HL-60 (cell line): ENCODE measurements at regions not wholly inside any gene's neighbourhood (a gene's known extent, or its start where the extent isn't known, plus 50 kb on each side); places are given as distances from the start of the nearest gene placed in this dataset.

ENCODE experiments used
- DNase-seq, 2 experiments: peaks; one replicate each; pipeline ENCODE4 v3.0.0-alpha.2; 2010 to 2020; ENCODE audit warnings: low read depth in 1 of 2, low spot score in 1 of 2
- H3K27ac ChIP-seq: fragments of 250-450 bp; sonication (Bioruptor Pico); replicated peaks from 2 replicates; pipeline ENCODE4 v1.5.1; 2020; ENCODE audit warnings: mild to moderate bottlenecking, moderate library complexity
- H3K27me3 ChIP-seq: fragments of 250-450 bp; sonication (Bioruptor Pico); 2 replicates; pipeline ENCODE4 v1.5.1; 2021; ENCODE audit warnings: mild to moderate bottlenecking, moderate library complexity; ENCODE audit not compliant: insufficient read depth, poor library complexity, severe bottlenecking
- H3K4me3 ChIP-seq: replicated peaks from 2 replicates; pipeline ENCODE4 v1.5.1; 2011; ENCODE audit warnings: mild to moderate bottlenecking, control low read depth, low read length; ENCODE audit not compliant: insufficient read depth
- CTCF ChIP-seq: IDR thresholded peaks from one replicate; pipeline ENCODE4 v1.5.1; 2011; ENCODE audit warnings: low read length, control low read depth, inconsistent platforms; ENCODE audit not compliant: insufficient read depth
- GABPA ChIP-seq: IDR thresholded peaks from 2 replicates; pipeline ENCODE4 v1.6.1; 2012; ENCODE audit warnings: low read depth
- POLR2AphosphoS5 ChIP-seq: IDR thresholded peaks from 2 replicates; pipeline ENCODE4 v1.6.1; 2012; ENCODE audit warnings: low read depth
- REST ChIP-seq: IDR thresholded peaks from 2 replicates; pipeline ENCODE4 v1.6.1; 2012; ENCODE audit warnings: low read depth; ENCODE audit not compliant: insufficient replicate concordance
- SPI1 ChIP-seq: IDR thresholded peaks from 2 replicates; pipeline ENCODE4 v1.6.1; 2012; ENCODE audit warnings: low read depth, mild to moderate bottlenecking, borderline replicate concordance

DNA sequence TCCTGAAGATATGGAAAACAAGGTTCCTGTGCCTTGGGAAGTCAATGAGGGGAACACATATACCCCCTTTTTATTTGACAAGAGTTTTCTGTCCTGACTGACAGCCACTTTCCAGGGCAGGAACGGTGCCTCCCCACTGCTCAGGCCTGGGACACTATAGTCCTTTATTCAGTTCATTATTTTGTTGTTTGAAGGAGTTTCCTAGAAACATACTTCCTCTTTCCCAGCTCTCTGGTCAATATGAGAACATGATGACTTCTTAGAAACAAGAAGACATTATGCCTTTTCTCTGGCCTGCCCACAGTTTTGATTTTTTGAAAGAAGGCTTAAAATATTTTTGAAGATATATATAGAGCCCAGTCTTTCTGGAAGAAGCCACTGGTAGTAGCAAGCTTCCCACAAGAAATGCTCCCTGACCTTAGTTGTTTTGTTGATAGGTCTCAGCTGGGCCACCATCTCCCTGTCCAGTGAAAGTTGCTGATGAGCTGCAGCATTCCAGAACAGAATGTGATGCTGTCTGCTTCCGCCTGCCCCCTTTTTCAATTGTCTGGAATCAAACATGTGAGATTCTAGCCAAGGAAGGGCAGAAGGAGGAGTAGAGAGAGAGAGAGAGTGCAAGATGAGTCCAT lies 122.7 kb upstream of the ADRA1D start:
- H3K27ac ChIP-seq: peak overlapping the region; percentile 56
- DNase-seq: peak in 1 of 2 experiments; percentile 26
- H3K4me3 ChIP-seq: no peak overlapping the region
- TF ChIP-seq REST (no peak), POLR2AphosphoS5 (no peak), GABPA (no peak), SPI1 (peak; percentile 9; the same call in 1 of the 2 replicates), CTCF (no peak)
- H3K27me3 ChIP-seq: no peaks in the 10 kb centered on the region

DNA sequence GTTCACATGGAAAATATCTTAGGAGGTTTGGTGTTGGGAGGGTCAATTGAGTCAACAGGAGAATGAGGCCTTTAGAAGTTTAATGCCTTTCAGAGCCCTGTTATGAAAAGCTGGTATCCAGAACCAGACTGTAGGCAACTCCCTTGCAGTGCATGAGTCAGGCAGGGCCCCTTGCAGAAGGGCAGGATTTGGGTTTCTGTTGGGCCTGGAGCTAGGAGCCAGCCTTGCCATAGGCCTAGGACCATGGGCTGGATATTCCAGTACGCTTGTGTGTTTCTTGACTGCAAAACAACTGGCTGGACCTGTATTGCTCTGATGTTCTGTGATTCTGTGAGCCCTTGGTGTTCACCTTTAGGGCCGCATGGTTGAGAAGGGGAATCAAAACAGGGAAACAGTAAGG lies 121.8 kb upstream of the ADRA1D start:
- DNase-seq: no peak
- TF ChIP-seq CTCF: no peak
- TF ChIP-seq POLR2AphosphoS5: no peak
- TF ChIP-seq GABPA: no peak
- TF ChIP-seq SPI1: no peak
- no peak for TF ChIP-seq REST
- Histone ChIP-seq H3K4me3 (no peak overlapping the region), H3K27ac (peak overlapping the region; percentile 56), H3K27me3 (no peaks in the 10 kb centered on the region)

GRCh38 chr20:4369798-4370124 lies 120.7 kb upstream of the ADRA1D start:
- peak; percentile 69 to 86 for DNase-seq
- peak; percentile 99 for TF ChIP-seq SPI1
- peak; percentile 71 for TF ChIP-seq POLR2AphosphoS5
- no peak for TF ChIP-seq GABPA
- no peak for TF ChIP-seq CTCF
- TF ChIP-seq REST: peak; percentile 43
- H3K27ac ChIP-seq: peak overlapping the region; percentile 68
- H3K4me3 ChIP-seq: no peak overlapping the region
- no peaks in the 10 kb centered on the region for H3K27me3 ChIP-seq
